NCI-H748 (cell line): ENCODE measurements at regions not wholly inside any gene's neighbourhood (a gene's known extent, or its start where the extent isn't known, plus 50 kb on each side); places are given as distances from the start of the nearest gene placed in this dataset.

Source experiments
- DNase-seq: peaks from one replicate; lab custom pipeline; 2025; ENCODE audit not compliant: unreplicated experiment; lab: John Stamatoyannopoulos, UW

DNA sequence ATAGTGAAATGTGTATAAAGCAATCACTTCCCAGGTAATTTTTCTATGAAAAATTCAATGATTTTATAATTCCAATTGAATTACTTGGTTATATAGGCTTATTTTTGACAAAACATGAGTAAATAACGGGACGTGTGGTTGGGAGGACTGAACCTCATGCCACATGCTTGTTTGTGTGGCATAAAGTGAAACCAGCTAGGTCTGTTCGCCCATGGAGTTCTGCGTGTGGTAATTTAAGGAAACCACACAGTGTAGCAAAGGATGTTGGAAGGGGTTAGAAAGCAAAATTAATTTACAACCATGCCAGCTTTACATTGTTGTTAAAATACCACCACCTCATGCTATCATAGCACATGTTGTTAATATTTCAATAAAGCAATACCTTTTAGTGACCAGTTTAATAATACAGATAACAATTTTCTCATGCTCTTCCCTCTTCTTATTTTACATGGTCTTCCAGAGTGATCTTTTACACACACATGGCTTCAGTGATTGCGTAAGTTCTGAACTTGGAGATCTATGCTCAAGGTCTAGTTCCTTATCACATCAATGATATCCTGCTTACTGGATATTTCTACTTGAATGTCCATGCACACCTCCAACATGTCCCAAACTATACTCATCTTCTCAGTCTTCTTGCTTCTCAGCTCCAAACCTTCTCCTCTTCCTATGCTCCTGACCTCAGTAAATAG is 156.4 kb upstream of the ITGA4 start:
- no peak for DNase-seq

DNA sequence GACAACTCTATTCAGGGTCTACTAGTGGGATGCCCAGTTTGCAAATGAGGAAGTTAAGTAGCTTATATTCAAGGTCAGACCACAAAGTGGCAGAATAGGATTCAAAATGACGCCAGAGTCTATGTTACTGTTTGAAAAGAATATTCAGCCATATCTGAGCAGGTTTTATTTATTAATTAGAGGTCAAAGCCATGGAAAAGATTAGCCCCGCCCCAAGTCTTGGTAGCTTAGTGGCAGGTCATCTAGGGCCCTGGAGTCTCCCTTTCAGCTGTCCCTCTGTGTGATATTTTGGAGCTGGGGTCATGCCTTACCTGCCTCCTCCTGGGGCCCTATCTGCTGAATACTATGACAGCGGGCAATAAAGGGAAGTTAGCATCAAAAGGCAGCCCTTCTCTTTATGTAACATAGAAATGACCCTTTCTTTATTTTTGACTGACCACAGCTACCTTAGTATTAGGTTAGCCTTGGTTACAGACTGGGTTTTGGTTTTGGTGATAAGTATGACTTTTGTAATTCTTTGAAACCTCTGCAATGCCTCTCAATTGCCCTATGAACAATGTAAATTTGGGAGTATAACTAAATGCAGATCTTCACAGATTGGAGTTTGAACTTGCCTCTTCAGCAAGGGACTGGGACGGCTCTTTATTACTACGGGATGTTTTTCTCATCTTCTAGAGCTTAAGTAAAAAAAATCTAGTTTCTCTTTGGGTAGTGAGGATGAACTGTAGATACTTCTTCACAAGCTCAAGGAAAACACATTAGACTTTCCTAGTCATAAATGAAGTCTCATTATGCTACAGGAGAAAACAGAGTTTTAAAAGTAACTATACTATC is 153.0 kb upstream of the ITGA4 start:
- DNase-seq, result no peak

DNA sequence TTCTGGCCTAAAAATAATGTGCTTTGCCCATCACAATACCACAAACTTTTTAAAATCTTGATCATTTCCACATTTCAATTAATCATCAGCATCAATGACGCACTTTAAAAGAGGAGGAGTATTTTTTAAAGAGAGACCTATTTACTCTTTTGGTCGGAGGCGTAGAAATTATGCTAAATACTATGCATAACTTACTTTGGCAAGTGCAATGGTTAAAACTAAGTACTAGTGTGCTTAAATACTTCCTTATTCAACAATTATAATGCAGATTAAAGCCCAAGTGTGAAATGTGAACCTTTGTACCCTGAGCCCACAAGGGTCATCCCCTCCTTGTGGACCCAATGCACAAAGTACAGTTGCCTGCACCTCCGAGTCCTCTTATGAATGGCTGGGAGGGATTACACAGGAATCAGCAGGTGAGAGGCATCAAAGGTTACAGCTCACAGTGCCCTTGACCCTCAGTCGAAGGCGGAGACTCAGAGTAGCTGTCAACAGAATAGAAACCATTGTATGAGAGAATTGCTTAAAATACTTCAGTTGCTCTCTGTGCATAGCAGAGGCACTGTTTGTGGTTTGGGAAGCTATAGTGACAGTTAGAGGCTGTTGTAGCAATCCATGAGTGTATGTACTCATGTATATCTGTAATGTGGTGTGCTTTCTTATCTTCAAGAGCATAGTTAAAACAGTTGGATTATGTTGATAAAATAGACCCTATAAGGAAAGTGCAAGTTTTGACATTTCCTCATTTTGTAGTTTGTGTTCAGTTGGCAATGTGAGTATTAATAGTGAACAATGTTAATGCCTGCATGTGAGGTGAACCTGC is 151.7 kb upstream of the ITGA4 start:
- DNase-seq, result peak; percentile 59

DNA sequence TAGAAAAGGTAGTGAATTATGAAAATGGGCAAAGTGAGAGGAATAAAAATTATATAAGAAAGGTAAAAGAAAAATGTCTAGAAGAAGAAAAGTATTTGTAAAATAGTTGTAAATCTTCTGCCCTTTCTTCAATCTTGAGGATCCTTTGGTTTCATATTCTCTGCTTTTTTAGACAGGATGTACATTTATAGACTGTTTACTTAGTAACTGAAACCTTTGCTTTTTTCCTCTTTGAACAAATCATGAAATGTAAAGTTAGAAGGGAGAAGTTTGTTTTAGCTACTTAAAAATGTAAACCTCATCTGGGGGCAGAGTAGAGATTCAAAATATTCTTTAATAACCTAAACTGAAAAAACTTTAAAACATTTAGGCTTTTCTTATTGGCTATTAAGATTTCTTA is 150.4 kb upstream of the ITGA4 start:
- no peak for DNase-seq

DNA sequence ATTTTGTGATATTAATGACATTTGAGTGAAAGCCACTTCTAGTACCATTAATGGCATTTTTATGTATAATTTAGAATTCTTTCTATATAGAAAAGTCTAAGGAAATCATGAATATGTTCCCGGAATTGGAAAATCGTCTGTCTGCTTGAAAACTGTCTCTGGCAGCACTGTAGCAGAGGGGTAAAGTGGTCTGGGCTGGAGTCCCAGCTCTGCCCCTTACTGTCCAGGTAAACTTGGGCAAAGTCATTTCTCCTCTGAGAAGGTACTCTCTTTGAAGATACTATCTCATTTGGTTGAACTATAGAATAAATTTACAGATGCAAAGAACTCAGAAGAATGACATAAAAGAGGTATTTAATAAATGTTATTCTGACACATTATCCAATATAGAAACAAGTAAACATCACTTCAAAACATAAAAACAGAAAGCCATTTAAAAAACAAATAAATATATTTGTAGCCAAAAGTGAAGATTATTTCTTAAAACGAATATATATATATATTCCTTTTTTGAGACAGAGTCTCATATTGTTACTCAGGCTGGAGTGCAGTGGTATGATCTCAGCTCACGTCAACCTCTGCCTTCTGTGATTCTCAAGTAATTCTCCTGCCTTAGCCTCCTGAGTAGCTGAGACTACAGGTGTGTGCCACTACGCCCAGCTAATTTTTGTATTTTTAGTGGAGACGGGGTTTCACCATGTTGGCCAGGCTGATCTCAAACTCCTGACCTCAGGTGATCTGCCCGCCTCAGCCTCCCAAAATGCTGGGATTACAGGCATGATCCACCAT is 149.8 kb upstream of the ITGA4 start:
- no peak for DNase-seq

DNA sequence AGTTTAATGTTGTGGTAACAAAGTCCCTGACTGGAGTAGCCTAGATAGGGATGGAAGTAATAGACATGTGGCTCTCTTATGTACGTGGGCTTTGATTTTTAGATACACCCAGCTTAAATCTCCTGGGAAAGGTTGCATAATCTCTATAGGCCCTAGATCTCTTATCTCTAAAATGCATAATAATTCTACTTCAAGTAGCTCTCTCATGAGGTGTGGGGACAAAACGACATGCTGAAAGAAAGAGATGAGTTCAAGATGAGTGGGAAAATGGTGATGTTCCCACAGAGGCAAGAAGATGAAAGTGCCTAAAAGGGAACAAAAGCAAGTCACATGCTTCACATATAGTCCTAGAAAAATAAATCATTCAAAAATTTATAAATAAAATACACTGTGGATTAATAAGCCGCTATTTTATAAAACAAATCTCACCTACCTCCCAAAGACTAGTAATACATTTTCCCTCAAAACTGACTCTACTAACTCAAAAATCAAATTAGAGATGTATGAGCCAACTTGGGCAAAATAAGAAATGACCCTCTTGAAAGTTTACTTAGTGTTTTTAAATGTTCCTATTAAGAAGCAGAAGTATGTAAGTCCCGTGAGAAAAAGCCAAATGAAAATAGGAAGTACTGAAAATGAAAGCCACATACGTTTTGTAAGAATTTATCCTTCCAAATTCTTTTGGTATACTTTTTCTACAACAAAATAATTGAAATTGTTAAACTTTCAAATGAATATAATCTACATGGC is 148.2 kb upstream of the ITGA4 start:
- DNase-seq, result no peak

DNA sequence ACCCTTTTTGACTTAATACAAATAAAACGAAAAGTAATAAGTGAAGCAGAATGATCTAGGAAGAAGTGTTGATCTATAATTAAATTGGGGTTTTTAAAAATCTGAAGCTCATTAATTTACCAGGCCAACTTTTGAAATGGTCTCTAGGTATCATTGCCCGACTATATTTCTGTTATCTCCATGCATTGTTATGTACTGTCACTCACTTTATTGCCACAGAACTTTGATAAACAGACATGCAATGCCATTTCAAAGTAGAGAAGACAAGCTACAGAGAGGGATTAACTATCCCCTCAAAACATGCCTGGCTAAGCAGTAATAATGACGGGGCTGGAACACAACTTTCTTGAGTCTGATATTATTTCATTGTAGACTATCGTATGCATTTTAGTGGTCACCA is 147.6 kb upstream of the ITGA4 start:
- no peak for DNase-seq

DNA sequence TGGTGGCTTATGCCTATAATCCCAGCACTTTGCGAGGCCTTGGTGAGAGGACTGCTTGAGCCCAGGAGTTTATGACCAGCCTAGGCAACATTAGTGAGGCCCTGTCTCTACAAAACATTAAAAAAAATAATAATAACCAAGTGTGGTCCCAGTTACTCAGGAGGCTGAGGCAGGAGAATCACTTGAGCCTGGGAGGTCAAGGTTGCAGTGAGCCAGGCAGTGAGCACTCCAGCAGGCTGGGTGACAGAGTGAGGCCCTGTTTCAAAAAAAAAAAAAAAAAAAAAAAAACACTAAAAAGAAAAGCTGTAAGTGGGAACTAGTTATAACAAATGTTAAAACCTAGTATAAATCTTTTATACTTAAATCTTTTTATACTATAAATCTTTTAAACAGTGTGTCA is 146.2 kb upstream of the ITGA4 start:
- no peak for DNase-seq

DNA sequence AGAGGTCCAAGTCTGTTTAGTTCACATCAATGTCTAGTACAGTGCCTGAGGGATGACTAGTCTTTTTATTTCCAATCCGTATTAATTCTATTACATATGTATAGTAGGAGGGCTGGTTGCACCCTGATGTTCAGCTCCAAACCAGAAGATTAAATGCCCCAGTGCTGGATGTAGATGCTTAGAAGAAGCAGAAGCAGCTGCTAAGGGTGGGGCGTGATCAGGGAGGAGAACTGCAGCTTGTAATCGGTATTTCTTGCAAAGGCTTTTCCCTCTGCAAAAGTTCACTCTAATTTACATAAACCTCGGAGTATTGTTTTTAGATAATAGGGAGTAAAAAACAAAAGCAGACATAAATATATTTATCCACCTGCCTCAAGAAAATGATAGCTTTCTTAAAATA is 145.3 kb upstream of the ITGA4 start:
- DNase-seq, result no peak

DNA sequence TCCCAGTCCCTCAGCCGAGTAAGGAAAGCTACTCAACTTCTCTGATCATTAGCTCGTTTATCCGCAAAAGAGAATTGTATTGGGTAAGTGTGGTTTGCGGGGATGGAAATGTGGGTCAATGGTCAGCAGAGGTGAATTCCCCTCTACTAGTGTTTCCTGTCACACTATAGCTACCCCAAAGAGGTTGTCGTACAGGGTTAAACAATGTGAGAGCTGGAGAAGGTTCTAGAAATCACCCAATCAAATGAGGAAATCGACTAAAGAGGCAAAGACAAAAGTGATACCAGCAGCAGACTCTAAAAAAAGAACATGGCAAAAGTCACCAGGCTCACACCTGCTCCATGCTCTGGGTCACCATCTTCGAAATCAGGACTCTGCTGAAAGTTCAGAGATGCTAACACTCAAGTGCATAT is 144.7 kb upstream of the ITGA4 start:
- DNase-seq, result no peak

DNA sequence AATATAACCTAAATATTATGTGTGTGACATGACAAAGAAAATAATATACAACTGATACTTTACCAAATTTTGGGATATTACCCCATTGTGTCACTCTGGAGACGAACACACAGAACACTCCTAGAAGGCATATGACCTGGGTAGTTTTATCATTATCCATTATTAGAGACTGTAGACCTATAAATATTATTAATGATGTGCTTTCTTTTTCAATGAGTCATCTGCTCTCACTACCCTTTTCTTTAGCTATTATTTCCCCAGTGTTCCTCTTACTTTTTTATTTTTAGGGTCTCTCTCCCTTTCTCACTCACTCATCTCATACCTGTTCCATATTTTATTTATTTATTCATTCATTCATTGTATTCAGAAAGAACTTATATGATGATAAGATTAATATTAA is 143.3 kb upstream of the ITGA4 start:
- DNase-seq, result no peak

DNA sequence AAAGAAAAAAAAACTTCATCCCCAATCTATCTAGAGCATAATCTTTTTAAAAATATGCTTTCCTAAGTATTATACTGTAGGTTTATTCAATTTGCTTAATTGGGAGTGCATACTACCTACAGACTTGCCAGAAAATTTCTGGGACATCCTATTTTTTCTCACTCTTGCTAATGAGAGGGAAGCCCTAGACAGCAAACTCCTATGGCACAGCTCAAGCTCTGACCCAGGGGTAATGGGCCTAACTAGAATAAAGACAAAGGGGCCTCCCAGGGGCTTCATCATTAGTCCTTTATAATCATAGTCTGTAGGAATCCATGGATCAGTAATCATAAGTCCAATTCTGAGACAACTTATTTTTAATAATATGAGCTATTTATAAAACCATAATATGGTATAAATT is 142.6 kb upstream of the ITGA4 start:
- no peak for DNase-seq

DNA sequence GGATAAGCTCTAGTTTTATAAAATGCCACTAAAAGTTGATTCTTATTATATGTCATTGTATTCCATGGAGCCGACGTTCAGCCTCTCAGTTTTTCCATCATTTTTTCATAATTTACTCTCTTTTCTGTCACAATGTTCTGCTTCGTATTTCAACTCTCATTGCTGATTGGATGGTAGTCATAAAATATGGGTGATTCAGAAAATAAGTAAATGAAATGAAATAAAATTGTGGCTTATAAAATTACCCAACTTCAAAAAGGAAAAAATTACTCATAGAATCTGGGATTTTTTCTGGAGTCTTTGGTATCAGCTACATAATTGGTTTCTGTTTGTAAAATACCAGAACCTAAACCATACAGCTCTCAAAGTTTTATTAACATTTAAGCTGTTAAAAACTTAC is 139.7 kb upstream of the ITGA4 start:
- DNase-seq, result no peak

DNA sequence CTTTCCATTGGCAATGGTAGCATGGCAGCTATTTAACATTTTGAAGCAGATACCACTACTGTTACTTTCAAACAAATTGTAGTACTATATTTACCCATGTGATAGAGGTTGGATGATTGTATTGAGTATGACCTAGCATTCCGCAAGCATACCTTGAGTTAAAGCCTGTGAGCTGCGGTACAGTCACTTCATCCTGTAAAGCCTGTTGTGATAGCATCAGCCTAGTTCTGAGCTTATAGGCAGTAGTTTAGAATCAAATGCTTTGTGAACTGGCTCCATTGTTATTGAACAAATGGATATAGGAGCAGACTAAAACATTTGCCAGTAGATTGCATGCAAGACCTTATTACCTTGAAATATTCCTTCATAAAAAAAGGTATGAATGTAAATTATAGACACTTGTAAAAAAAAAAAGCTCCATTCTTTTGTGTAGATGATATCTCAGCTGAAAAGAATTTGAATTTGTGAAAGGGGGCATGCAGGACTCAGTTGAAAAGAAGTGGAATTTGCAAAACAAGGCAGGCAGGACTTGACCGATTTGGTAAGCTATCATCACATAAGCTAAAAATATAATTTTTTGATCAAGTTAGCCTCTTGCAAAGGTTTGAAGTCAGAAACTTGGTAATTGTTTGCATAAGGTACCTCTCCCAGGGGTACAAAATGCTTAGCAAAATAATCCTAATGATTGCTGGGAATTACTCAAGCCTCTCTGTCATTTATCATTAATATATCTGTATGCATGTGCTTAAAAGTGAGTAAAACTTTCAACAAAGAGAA is 138.5 kb upstream of the ITGA4 start:
- DNase-seq, result no peak

DNA sequence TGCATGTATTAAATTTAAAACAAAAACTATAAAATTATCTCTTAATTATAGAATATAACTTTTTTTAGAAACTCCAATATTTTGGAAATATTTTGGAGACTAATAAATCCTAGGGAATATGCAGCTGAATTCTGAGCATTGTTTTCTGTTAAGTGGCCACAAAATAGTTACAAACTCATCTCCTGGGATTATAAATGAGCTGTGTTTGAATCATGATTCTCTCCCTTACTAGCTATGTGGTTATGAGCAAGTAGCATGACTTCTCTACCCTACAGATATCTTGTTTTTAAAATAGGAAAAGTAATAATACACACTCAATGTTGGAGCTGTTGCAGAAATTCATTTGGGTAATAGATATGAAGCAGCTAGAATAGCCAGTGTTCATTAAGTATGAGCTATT is 137.9 kb upstream of the ITGA4 start:
- DNase-seq, result no peak

DNA sequence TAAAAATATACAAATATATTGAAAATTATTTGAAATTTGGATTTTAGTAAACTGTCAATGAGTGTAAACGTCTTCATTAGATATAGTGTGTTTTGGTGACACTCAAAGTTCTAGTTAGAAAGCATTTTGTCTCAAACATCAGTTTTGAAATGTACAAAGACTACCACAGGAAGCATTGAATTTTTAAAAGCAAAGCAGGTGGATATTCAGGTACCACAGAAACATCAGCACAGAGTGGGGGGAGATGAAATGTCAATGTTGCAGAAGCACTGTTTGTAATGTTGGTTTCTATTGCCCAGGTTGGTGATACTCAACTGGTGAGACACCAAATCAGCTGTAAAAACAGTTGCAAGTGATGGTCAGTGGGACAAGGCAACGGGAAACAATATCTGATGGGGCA is 136.5 kb upstream of the ITGA4 start:
- no peak for DNase-seq

DNA sequence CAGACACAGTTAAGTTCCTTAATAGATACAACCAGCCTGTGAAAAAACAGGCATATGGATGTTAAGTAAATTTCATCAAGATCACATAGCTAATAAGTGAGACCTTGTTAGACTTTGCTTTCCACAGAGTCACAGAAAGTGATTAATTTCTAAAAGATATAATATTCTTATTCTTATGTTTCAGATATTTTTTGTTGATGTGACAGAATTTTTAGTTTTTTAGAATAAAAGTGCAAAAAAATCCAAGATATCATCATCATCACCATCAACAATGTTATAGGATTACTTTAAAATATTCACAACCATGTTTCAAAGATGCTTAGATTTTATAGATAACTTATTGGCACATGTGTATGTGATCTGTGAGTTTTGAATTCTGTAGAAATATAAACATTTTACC is 132.3 kb upstream of the ITGA4 start:
- no peak for DNase-seq

DNA sequence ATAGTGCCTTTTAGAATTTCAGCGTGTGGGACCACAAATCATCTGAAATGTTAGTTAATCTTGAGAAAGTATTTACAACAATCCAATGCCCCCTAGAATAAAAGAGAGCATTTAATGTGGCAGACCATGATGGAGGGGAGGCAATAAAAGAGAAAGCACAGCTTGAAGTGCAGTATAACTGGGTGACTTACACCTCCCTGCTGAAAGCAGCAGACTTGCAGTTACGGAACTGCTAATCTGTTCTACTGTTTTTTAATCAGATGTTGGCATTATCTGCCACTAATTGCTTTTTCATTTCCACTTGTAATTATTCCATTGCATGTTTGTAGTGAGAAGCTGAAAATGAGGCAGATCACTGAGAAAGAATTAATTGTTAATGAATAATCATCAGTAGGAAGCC is 130.5 kb upstream of the ITGA4 start:
- no peak for DNase-seq

DNA sequence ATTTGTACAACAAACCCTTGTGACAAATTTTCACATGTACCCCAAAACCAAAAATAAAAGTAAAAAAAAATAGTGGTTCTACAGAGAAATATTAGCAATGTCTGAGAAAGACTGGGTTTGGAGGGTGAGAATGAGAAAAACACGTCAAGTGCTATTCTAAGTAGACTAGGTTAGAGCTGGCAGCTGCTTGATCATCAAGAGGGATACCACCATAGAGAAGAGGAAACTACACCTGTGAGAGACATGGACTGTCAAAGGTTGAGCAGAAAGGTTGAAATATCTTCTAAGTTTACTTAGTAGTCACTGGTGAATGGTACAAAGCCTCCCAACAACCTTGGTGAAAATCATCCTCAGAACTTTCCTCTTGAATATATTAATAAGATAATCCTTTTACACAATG is 126.9 kb upstream of the ITGA4 start:
- DNase-seq, result no peak
